ENCODE measurements at regions not wholly inside any gene's neighbourhood (a gene's known extent, or its start where the extent isn't known, plus 50 kb on each side); places are given as distances from the start of the nearest gene placed in this dataset.

DNA sequence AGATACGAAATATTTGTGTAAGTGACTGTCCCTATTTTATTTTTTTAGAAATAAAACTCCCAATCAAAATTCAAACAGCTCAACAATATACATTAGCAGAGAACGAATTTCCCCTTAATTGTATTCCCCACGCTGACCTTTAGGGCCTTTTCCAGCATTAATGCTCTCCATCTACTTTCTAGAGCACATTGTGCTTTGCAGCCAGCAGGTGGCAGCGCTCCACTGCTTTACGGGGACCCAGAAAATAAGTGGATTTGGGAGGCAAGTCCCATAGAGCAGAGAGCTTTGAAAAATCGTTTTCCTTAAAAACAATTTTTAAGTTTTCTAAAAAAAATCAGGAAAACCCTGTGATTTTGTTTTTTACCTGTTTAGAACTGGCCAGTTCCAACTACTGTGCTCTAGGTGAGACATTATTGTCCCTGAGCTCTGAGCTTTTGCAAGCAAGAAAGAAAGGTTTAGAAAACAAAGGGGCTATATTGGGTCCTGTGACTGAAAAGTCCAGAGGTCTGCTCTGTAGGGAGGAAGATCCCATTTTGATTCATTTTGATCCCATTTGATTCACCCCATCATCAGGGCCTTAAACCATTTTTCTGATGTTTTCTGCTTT lies 144.4 kb upstream of the ZNF644 start:
- Histone ChIP-seq H3K9ac (ENCODE audit: insufficient read depth in 1 of 2, low read depth in 2 of 2, low read length in 2 of 2) (no peak overlapping the region), H3K4me2 (ENCODE audit: insufficient read depth, low read length) (no peak overlapping the region), H3K9me3 (replicated peaks; ENCODE audit: control insufficient read depth, insufficient read depth, low read depth, low read length) (no peaks in the 10 kb centered on the region), H2AFZ (ENCODE audit: low read depth, low read length) (no peak overlapping the region), H3K27ac (ENCODE audit: extremely low read depth, low read depth, low read length) (no peak overlapping the region), H3K36me3 (ENCODE audit: control insufficient read depth, insufficient read depth, low read length) (no peaks in the 10 kb centered on the region), H3K4me1 (replicated peaks in 1 of 2; ENCODE audit: control insufficient read depth in 2 of 2, insufficient read depth in 2 of 2, low read length in 2 of 2) (no peaks in the 10 kb centered on the region), H3K4me3 (no peak overlapping the region), H3K9me1 (ENCODE audit: control insufficient read depth, insufficient read depth, low read length) (no peaks in the 10 kb centered on the region), H4K20me1 (replicated peaks; ENCODE audit: control insufficient read depth, insufficient read depth, low read length) (no peaks in the 10 kb centered on the region), H3K79me2 (ENCODE audit: control insufficient read depth, insufficient read depth, low read length) (no peaks in the 10 kb centered on the region), H3K27me3 (ENCODE audit: control insufficient read depth in 2 of 2, insufficient read depth in 2 of 2, low read length in 2 of 2) (peaks cover 2 to 39% of the 10 kb centered on the region in 2 experiments; a peak in 4 of 5 replicates)
- DNase-seq (ENCODE audit: extremely low read depth in 1 of 4, low spot score in 3 of 4) = peak; percentile 52 to 72 (median 69)
- in situ Hi-C loops (cut with MboI) (loop anchor here (5.0 to 25.0 kb wide), 3 partner anchors 111 to 771 kb away; partner anchors contain the start of gene BRDT), intact Hi-C loops (cut with micrococcal nuclease) (loop anchor here (1.0 to 10.0 kb wide), 8 partner anchors 112 to 1121 kb away; partner anchors contain the start of gene CDC7)
- 0% methylated on average over 6 of the region's 6 CpGs for WGBS (ENCODE audit: insufficient coverage, low coverage, missing lambda C conversion rate)
- no TSS peak for BruUV-seq (replicated peaks)
- ChIA-PET POLR2A (interaction anchor here (0.6 to 1.4 kb wide), 5 partner anchors 8 to 1474 kb away, joined by 3 read pairs; no protein-coding TSS in a partner anchor), CTCF (ENCODE audit: low intra/inter-chr PET ratio) (interaction anchor here (0.5 to 2.6 kb wide), 9 partner anchors 112 to 1457 kb away, joined by 3 to 29 read pairs (median 3); no protein-coding TSS in a partner anchor)
- peak; percentile 92 for FAIRE-seq
- peak; percentile 92 for ATAC-seq
- TF ChIP-seq CREB1 (IDR thresholded peaks at IDR 0.05) (no peak), CREB1 (CRISPR knock-in tag; IDR thresholded peaks at IDR 0.05) (no peak), ZFPM2 (CRISPR knock-in tag; IDR thresholded peaks at IDR 0.05) (no peak), NFYB (IDR thresholded peaks at IDR 0.05; ENCODE audit: extremely low read depth, insufficient read length) (no peak), POU5F1 (IDR thresholded peaks at IDR 0.05; ENCODE audit: borderline replicate concordance, low read depth, low read length, partially characterized antibody) (no peak), SRSF7 (optimal IDR thresholded peaks at IDR 0.05; ENCODE audit: low read depth, low read length) (no peak), ZNF583 (CRISPR knock-in tag; IDR thresholded peaks at IDR 0.05) (no peak), HDAC2 (IDR thresholded peaks at IDR 0.05) (no peak), LCOR (CRISPR knock-in tag; IDR thresholded peaks at IDR 0.05) (no peak), NFIX (CRISPR knock-in tag; IDR thresholded peaks at IDR 0.05; ENCODE audit: low read depth) (no peak), CCAR2 (IDR thresholded peaks at IDR 0.05; ENCODE audit: low read depth, low read length) (no peak), ERF (CRISPR knock-in tag; IDR thresholded peaks at IDR 0.05) (no peak), SMC3 (conservative IDR thresholded peaks at IDR 0.05; ENCODE audit: insufficient read depth, low read depth, low read length) (peak; percentile 82), NCOA6 (IDR thresholded peaks at IDR 0.05) (no peak), ARNT (IDR thresholded peaks at IDR 0.05) (no peak), ZNF324 (CRISPR knock-in tag; IDR thresholded peaks at IDR 0.05) (no peak), TEAD1 (CRISPR knock-in tag; IDR thresholded peaks at IDR 0.05) (no peak)

All from K562 (cell line).